Osteoblast (primary cell): ENCODE measurements at regions not wholly inside any gene's neighbourhood (a gene's known extent, or its start where the extent isn't known, plus 50 kb on each side); places are given as distances from the start of the nearest gene placed in this dataset.
A peak's percentile ranks its signal among the peaks of the same experiment; 100 is the strongest.
"Not testable (repeated sequence)": the region's sequence is repeated elsewhere in the genome, so short reads cannot be mapped to it uniquely, and the experiment has no call there.

Experiments
- DNase-seq: peaks from one replicate; pipeline ENCODE4 v3.0.0; 2011; ENCODE audit warnings: low spot score, mixed read lengths; ENCODE audit not compliant: insufficient read length; ENCODE audit errors: missing footprints
- H2AFZ ChIP-seq: 2 replicates; pipeline ENCODE4 v1.6.0; 2011; ENCODE audit warnings: mild to moderate bottlenecking, low read length
- H3K27ac ChIP-seq: 2 replicates; pipeline ENCODE4 v1.5.1; 2011; ENCODE audit warnings: mild to moderate bottlenecking, low read depth, low read length, moderate library complexity
- H3K27me3 ChIP-seq: 2 replicates; pipeline ENCODE4 v1.6.0; 2012; ENCODE audit warnings: mild to moderate bottlenecking, control low read depth, inconsistent platforms, low read length, moderate library complexity; ENCODE audit not compliant: insufficient read depth
- H3K36me3 ChIP-seq: 2 replicates; pipeline ENCODE4 v1.5.1; 2011; ENCODE audit warnings: mild to moderate bottlenecking, low read length, control low read depth, moderate library complexity; ENCODE audit not compliant: insufficient read depth
- H3K4me1 ChIP-seq: 2 replicates; pipeline ENCODE4 v1.5.1; 2011; ENCODE audit warnings: mild to moderate bottlenecking, low read length, control low read depth, moderate library complexity; ENCODE audit not compliant: insufficient read depth
- H3K4me2 ChIP-seq: 2 replicates; pipeline ENCODE4 v1.6.0; 2011; ENCODE audit warnings: mild to moderate bottlenecking, low read length; ENCODE audit not compliant: insufficient read depth
- H3K4me3 ChIP-seq: fragments of 200-600 bp; sonication (generic); 3 replicates; pipeline ENCODE4 v1.5.1; 2012; ENCODE audit warnings: mild to moderate bottlenecking, low read length, inconsistent platforms; ENCODE audit not compliant: insufficient read depth
- H3K79me2 ChIP-seq: 2 replicates; pipeline ENCODE4 v1.6.0; 2012; ENCODE audit warnings: mild to moderate bottlenecking, low read length, control low read depth, inconsistent platforms; ENCODE audit not compliant: insufficient read depth
- H3K9me3 ChIP-seq: 2 replicates; pipeline ENCODE4 v1.5.1; 2011; ENCODE audit warnings: low read depth, low read length, control low read depth
- H4K20me1 ChIP-seq: 2 replicates; pipeline ENCODE4 v1.6.0; 2012; ENCODE audit warnings: mild to moderate bottlenecking, low read length, control low read depth; ENCODE audit not compliant: insufficient read depth

GRCh38 chr7:149930374-149931068, 56.8 kb downstream of the ATP6V0E2 start:
- not testable (repeated sequence) for H2AFZ ChIP-seq, H3K4me1 ChIP-seq, H3K79me2 ChIP-seq, H3K9me3 ChIP-seq, H3K4me3 ChIP-seq, H4K20me1 ChIP-seq, H3K36me3 ChIP-seq, H3K4me2 ChIP-seq, H3K27ac ChIP-seq, H3K27me3 ChIP-seq
- DNase-seq = peak; percentile 8

GRCh38 chr7:149933776-149934175, 60.0 kb downstream of the ATP6V0E2 start:
- not testable (repeated sequence) for H3K4me3 ChIP-seq, H3K79me2 ChIP-seq, H3K27ac ChIP-seq, H3K4me1 ChIP-seq, DNase-seq, H2AFZ ChIP-seq, H3K27me3 ChIP-seq, H3K9me3 ChIP-seq, H4K20me1 ChIP-seq, H3K36me3 ChIP-seq, H3K4me2 ChIP-seq

GRCh38 chr7:149947346-149947745, 73.6 kb downstream of the ATP6V0E2 start:
- H3K4me2 ChIP-seq, H3K36me3 ChIP-seq, H3K4me3 ChIP-seq, H2AFZ ChIP-seq, H3K27me3 ChIP-seq, H3K27ac ChIP-seq, H3K9me3 ChIP-seq, H4K20me1 ChIP-seq, DNase-seq, H3K4me1 ChIP-seq, H3K79me2 ChIP-seq: not testable (repeated sequence)

- H2AFZ ChIP-seq, H4K20me1 ChIP-seq, H3K79me2 ChIP-seq, H3K36me3 ChIP-seq, H3K4me1 ChIP-seq, H3K9me3 ChIP-seq, H3K4me3 ChIP-seq, H3K27ac ChIP-seq, H3K4me2 ChIP-seq, H3K27me3 ChIP-seq, DNase-seq: not testable (repeated sequence)
These were observed 74.7 kb downstream of the ATP6V0E2 start for GRCh38 chr7:149948444-149948843.

GRCh38 chr7:149949863-149950577, 76.3 kb downstream of the ATP6V0E2 start:
- not testable (repeated sequence) for H3K4me1 ChIP-seq

GRCh38 chr7:149950578-149950924, 76.8 kb downstream of the ATP6V0E2 start:
- H2AFZ ChIP-seq, H3K79me2 ChIP-seq, H3K4me3 ChIP-seq, H4K20me1 ChIP-seq, H3K9me3 ChIP-seq, H3K27me3 ChIP-seq, H3K36me3 ChIP-seq, H3K4me1 ChIP-seq, H3K27ac ChIP-seq, H3K4me2 ChIP-seq, DNase-seq: not testable (repeated sequence)

More at GRCh38 chr7:149949863-149950577, 76.3 kb downstream of the ATP6V0E2 start:
- not testable (repeated sequence) for H3K27ac ChIP-seq, H2AFZ ChIP-seq, H3K79me2 ChIP-seq, H3K27me3 ChIP-seq, DNase-seq, H3K4me3 ChIP-seq, H3K4me2 ChIP-seq, H3K36me3 ChIP-seq, H4K20me1 ChIP-seq, H3K9me3 ChIP-seq

- H3K4me3 ChIP-seq, H4K20me1 ChIP-seq, H3K4me2 ChIP-seq, H3K27ac ChIP-seq, H3K79me2 ChIP-seq, H3K9me3 ChIP-seq, H3K4me1 ChIP-seq, H2AFZ ChIP-seq, H3K27me3 ChIP-seq, DNase-seq, H3K36me3 ChIP-seq: not testable (repeated sequence)
These were observed 77.8 kb downstream of the ATP6V0E2 start for GRCh38 chr7:149951579-149951978.

GRCh38 chr7:149958880-149959279, 85.1 kb downstream of the ATP6V0E2 start:
- H3K4me2 ChIP-seq, DNase-seq, H3K79me2 ChIP-seq, H3K36me3 ChIP-seq, H3K27ac ChIP-seq, H3K9me3 ChIP-seq, H3K27me3 ChIP-seq, H4K20me1 ChIP-seq, H3K4me3 ChIP-seq, H3K4me1 ChIP-seq, H2AFZ ChIP-seq: not testable (repeated sequence)

GRCh38 chr7:149960863-149961262, 87.1 kb downstream of the ATP6V0E2 start:
- H3K27me3 ChIP-seq, H3K9me3 ChIP-seq, H3K4me3 ChIP-seq, H3K36me3 ChIP-seq, H3K4me1 ChIP-seq, H3K27ac ChIP-seq, H3K4me2 ChIP-seq, DNase-seq, H2AFZ ChIP-seq, H4K20me1 ChIP-seq, H3K79me2 ChIP-seq: not testable (repeated sequence)
